CD14-positive monocyte (primary cell): ENCODE measurements at regions not wholly inside any gene's neighbourhood (a gene's known extent, or its start where the extent isn't known, plus 50 kb on each side); places are given as distances from the start of the nearest gene placed in this dataset.

Experiments used
- DNase-seq, 3 donors: peaks; one replicate each; pipeline ENCODE4 v3.0.0-alpha.2; 2011 to 2022
- H2AFZ ChIP-seq: 2 replicates; pipeline ENCODE4 v1.6.0; 2012; ENCODE audit warnings: mild to moderate bottlenecking, low read depth, low read length, inconsistent platforms; ENCODE audit not compliant: insufficient read depth, poor library complexity, severe bottlenecking
- H3K27ac ChIP-seq, 2 donors: 1 replicate in 1 of 2; 2 replicates in 1 of 2; pipeline ENCODE4 v1.5.1; 2012 to 2013; ENCODE audit warnings: low read length in 2 of 2, control low read depth in 1 of 2, inconsistent platforms in 1 of 2, low read depth in 1 of 2, mild to moderate bottlenecking in 1 of 2
- H3K27me3 ChIP-seq, 2 donors: one replicate each; pipeline versions ENCODE4 v1.6.0 to v1.6.1; 2011 to 2013; ENCODE audit warnings: low read length in 2 of 2; ENCODE audit not compliant: control insufficient read depth in 2 of 2, insufficient read depth in 2 of 2
- H3K36me3 ChIP-seq, 2 donors: replicated peaks in 1 of 2; 1 replicate in 1 of 2; 2 replicates in 1 of 2; pipeline versions ENCODE4 v1.5.1 to v1.6.1; 2012 to 2013; ENCODE audit warnings: low read length in 2 of 2, control low read depth in 1 of 2, inconsistent platforms in 1 of 2, mild to moderate bottlenecking in 1 of 2; ENCODE audit not compliant: insufficient read depth in 2 of 2, control insufficient read depth in 1 of 2
- H3K4me1 ChIP-seq, 2 donors: 1 replicate in 1 of 2; 2 replicates in 1 of 2; pipeline versions ENCODE4 v1.5.1 to v1.6.1; 2012 to 2013; ENCODE audit warnings: low read length in 2 of 2, control low read depth in 1 of 2, inconsistent platforms in 1 of 2, mild to moderate bottlenecking in 1 of 2, moderate library complexity in 1 of 2; ENCODE audit not compliant: insufficient read depth in 2 of 2, control insufficient read depth in 1 of 2
- H3K4me2 ChIP-seq: replicated peaks from 2 replicates; pipeline ENCODE3; 2012; ENCODE audit warnings: low read length, moderate library complexity, mild to moderate bottlenecking; ENCODE audit not compliant: poor library complexity, severe bottlenecking; ENCODE audit errors: extremely low read depth
- H3K4me3 ChIP-seq, 3 experiments: fragments of 200-600 bp in 1 of 3; sonication (generic) in 1 of 3; replicated peaks in 1 of 3; 1 replicate in 2 of 3; 2 replicates in 1 of 3; pipeline ENCODE4 v1.5.1; 2011 to 2013; ENCODE audit warnings: low read length in 3 of 3, mild to moderate bottlenecking in 3 of 3, control low read depth in 2 of 3, low read depth in 2 of 3, inconsistent platforms in 1 of 3, moderate library complexity in 1 of 3
- H3K79me2 ChIP-seq: 2 replicates; pipeline ENCODE4 v1.6.0; 2012; ENCODE audit warnings: mild to moderate bottlenecking, control low read depth, inconsistent platforms, low read length, moderate library complexity; ENCODE audit not compliant: insufficient read depth
- H3K9ac ChIP-seq: 2 replicates; pipeline ENCODE4 v1.6.0; 2017; ENCODE audit warnings: low read length, mild to moderate bottlenecking; ENCODE audit not compliant: insufficient read depth, poor library complexity, severe bottlenecking
- H3K9me3 ChIP-seq, 2 donors: replicated peaks in 1 of 2; 1 replicate in 1 of 2; 2 replicates in 1 of 2; pipeline versions ENCODE4 v1.5.1 to v1.6.1; 2012 to 2013; ENCODE audit warnings: low read length in 2 of 2, control low read depth in 1 of 2; ENCODE audit not compliant: control insufficient read depth in 1 of 2, insufficient read depth in 1 of 2
- H4K20me1 ChIP-seq: 2 replicates; pipeline ENCODE4 v1.6.0; 2012; ENCODE audit warnings: mild to moderate bottlenecking, low read length, control low read depth, moderate library complexity; ENCODE audit not compliant: insufficient read depth
- H3K27ac Mint-ChIP-seq, 7 donors: one replicate each; pipeline ENCODE4 v1.8.0; 2020; ENCODE audit warnings: mild to moderate bottlenecking in 7 of 7, mixed read lengths in 7 of 7, moderate library complexity in 6 of 7, inconsistent platforms in 2 of 7
- H3K27me3 Mint-ChIP-seq, 3 donors: one replicate each; pipeline ENCODE4 v1.8.0; 2021 to 2022; ENCODE audit warnings: low read depth in 3 of 3, mild to moderate bottlenecking in 3 of 3, mixed read lengths in 3 of 3, moderate library complexity in 3 of 3, inconsistent platforms in 1 of 3
- H3K36me3 Mint-ChIP-seq, 2 donors: one replicate each; pipeline ENCODE4 v1.8.0; 2020; ENCODE audit warnings: mixed read lengths in 2 of 2, inconsistent platforms in 1 of 2, mild to moderate bottlenecking in 1 of 2
- H3K4me1 Mint-ChIP-seq: one replicate; pipeline ENCODE4 v1.8.0; 2020; ENCODE audit warnings: mild to moderate bottlenecking, mixed read lengths
- H3K4me3 Mint-ChIP-seq, 2 donors: one replicate each; pipeline ENCODE4 v1.8.0; 2020; ENCODE audit warnings: mild to moderate bottlenecking in 2 of 2, mixed read lengths in 2 of 2, moderate library complexity in 1 of 2
- H3K9me3 Mint-ChIP-seq, 7 donors: one replicate each; pipeline ENCODE4 v1.8.0; 2020 to 2022; ENCODE audit warnings: mixed read lengths in 7 of 7, mild to moderate bottlenecking in 6 of 7, moderate library complexity in 6 of 7, inconsistent platforms in 2 of 7
- CTCF ChIP-seq: fragments of 200-600 bp; IDR thresholded peaks from one replicate; pipeline ENCODE4 v1.8.0; 2022; ENCODE audit warnings: antibody characterized with exemption, mild to moderate bottlenecking
- WGBS: methylation state at CpG from one replicate; pipeline ENCODE4 v1.1.5; 2013; ENCODE audit warnings: missing lambda C conversion rate; ENCODE audit not compliant: insufficient coverage; 5-methylcytosine and 5-hydroxymethylcytosine counted together
- intact Hi-C, 2 donors: fragments of 100-400 bp; cut with micrococcal nuclease; formaldehyde crosslinking; loops; one replicate each; pipeline versions ENCODE4 v1.15.0 to v1.15.1; 2023

- no peak overlapping the region for H3K9ac ChIP-seq
- no peak overlapping the region for H3K4me2 ChIP-seq
- no peaks in the 10 kb centered on the region for H3K36me3 Mint-ChIP-seq
- H3K27me3 ChIP-seq = no peaks in the 10 kb centered on the region
- no peak overlapping the region for H3K4me3 Mint-ChIP-seq
- no peaks in the 10 kb centered on the region for H4K20me1 ChIP-seq
- no peak overlapping the region for H3K4me3 ChIP-seq
- H3K27ac Mint-ChIP-seq = no peak overlapping the region
- no peaks in the 10 kb centered on the region for H3K79me2 ChIP-seq
- no peaks in the 10 kb centered on the region for H3K4me1 ChIP-seq
- H3K9me3 ChIP-seq = no peaks in the 10 kb centered on the region
- H3K27ac ChIP-seq = no peak overlapping the region
- H3K27me3 Mint-ChIP-seq = peaks cover 6 to 19% (median 7%) of the 10 kb centered on the region in 3 donors
- 95% methylated on average over 6 of the region's 7 CpGs for WGBS
- no peaks in the 10 kb centered on the region for H3K36me3 ChIP-seq
- no peak for DNase-seq
- H3K9me3 Mint-ChIP-seq = peaks cover 0 to 3% (median 0%) of the 10 kb centered on the region in 7 donors
- intact Hi-C loops = no loop called here
- TF ChIP-seq CTCF = no peak
- H3K4me1 Mint-ChIP-seq = no peaks in the 10 kb centered on the region
- no peak overlapping the region for H2AFZ ChIP-seq
Observed at GRCh38 chr1:47692196-47692595, 254.4 kb downstream of the FOXD2 start.

DNA sequence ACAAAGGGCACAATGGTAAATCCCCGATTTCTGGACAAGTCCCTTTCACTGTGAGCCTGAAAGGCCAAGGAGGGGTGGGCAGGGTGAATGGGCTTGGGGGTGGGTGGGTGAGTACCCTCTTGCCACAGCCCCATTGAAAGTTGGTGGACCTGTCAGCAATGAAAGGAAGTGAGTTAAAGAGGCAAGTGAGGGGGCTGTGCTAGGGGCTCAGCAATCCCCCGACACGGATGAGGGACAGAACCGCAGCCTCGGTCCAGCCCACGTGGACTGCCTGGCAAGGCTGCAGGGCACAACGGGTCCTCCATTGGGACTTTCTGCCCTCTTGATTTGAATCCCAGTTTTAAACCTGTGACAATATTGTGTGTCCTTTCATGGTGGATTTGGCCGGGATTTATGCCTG lies 255.3 kb downstream of the FOXD2 start:
- Histone ChIP-seq H2AFZ (no peak overlapping the region), H3K27me3 (no peaks in the 10 kb centered on the region), H4K20me1 (no peaks in the 10 kb centered on the region), H3K9ac (no peak overlapping the region), H3K4me3 (no peak overlapping the region), H3K27ac (no peak overlapping the region), H3K4me2 (no peak overlapping the region), H3K9me3 (no peaks in the 10 kb centered on the region), H3K79me2 (no peaks in the 10 kb centered on the region), H3K4me1 (no peaks in the 10 kb centered on the region), H3K36me3 (no peaks in the 10 kb centered on the region)
- 93% methylated on average over 5 of the region's 8 CpGs for WGBS
- Mint-ChIP-seq H3K4me3 (no peak overlapping the region), H3K27me3 (peaks cover 6 to 13% (median 7%) of the 10 kb centered on the region in 3 donors), H3K36me3 (no peaks in the 10 kb centered on the region), H3K9me3 (peaks cover 0 to 3% (median 0%) of the 10 kb centered on the region in 7 donors), H3K27ac (no peak overlapping the region), H3K4me1 (no peaks in the 10 kb centered on the region)
- DNase-seq = no peak
- TF ChIP-seq CTCF = no peak
- intact Hi-C loops = no loop called here
